Bronchial epithelial cell (primary cell): ENCODE measurements at regions not wholly inside any gene's neighbourhood (a gene's known extent, or its start where the extent isn't known, plus 50 kb on each side); places are given as distances from the start of the nearest gene placed in this dataset.
"Not testable (repeated sequence)": the region's sequence is repeated elsewhere in the genome, so short reads cannot be mapped to it uniquely, and the experiment has no call there.

Experiments used
- DNase-seq: peaks from one replicate; pipeline ENCODE4 v3.0.0-alpha.2; 2010; ENCODE audit warnings: low read depth
- FAIRE-seq: peaks from 2 replicates; lab custom pipeline; 2011; peaks lifted over from hg19 to GRCh38; lab: Jason Lieb, UNC
- H3K27me3 ChIP-seq: 2 replicates; pipeline ENCODE4 v1.5.1; 2011; ENCODE audit warnings: low read length; ENCODE audit not compliant: control insufficient read depth, insufficient read depth
- H3K36me3 ChIP-seq: 2 replicates; pipeline ENCODE4 v1.5.1; 2011; ENCODE audit warnings: low read length; ENCODE audit not compliant: control insufficient read depth, insufficient read depth
- H3K4me3 ChIP-seq: 2 replicates; pipeline ENCODE4 v1.5.1; 2011; ENCODE audit warnings: mild to moderate bottlenecking, low read depth, low read length, control low read depth
- TF ChIP-seq, protein P1 (sequence below): IDR thresholded peaks from 2 replicates; pipeline ENCODE4 v1.5.1; 2011; ENCODE audit warnings: mild to moderate bottlenecking, moderate library complexity, low read length, control low read depth, inconsistent platforms; ENCODE audit not compliant: insufficient read depth, severe bottlenecking

DNA sequence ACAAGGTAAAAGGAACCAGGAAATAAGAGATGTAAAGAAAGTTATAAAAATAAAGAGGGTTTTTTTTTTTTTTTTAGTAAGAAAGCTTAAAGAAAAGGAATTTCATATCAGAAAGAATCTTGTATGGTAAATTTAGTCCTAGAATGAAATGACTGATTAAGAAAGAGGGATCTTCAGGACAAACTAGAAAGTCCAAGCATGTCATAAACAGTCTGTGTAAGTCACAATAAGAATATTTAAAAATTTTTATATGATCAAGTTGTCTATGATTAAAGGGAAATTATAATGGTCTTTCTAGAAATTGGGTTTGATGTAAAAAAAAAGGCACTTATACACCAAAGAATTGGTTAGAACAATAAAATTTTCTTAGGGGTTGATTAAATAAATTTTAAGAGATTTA lies 289.5 kb downstream of the XPNPEP1 start:
- TF ChIP-seq, protein P1, sequence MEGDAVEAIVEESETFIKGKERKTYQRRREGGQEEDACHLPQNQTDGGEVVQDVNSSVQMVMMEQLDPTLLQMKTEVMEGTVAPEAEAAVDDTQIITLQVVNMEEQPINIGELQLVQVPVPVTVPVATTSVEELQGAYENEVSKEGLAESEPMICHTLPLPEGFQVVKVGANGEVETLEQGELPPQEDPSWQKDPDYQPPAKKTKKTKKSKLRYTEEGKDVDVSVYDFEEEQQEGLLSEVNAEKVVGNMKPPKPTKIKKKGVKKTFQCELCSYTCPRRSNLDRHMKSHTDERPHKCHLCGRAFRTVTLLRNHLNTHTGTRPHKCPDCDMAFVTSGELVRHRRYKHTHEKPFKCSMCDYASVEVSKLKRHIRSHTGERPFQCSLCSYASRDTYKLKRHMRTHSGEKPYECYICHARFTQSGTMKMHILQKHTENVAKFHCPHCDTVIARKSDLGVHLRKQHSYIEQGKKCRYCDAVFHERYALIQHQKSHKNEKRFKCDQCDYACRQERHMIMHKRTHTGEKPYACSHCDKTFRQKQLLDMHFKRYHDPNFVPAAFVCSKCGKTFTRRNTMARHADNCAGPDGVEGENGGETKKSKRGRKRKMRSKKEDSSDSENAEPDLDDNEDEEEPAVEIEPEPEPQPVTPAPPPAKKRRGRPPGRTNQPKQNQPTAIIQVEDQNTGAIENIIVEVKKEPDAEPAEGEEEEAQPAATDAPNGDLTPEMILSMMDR = no peak
- DNase-seq = no peak

DNA sequence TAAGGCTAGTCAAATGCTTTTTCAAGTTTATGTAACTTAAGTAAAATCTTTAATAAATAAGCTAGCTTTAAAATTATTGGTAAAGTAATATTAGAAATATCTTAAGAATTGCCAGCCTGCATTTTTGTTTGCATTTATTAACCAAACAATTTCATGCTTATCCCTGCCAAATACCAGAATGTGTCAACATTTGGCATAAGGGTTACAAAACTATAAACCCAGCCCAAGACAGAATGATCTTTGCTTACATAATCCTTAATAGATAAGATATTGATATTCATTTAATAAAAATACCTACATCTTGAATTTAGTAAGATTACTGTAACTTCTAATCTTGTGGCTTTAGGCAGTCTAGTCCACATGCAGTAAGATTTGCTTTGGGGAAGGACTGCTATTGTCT lies 290.3 kb downstream of the XPNPEP1 start:
- H3K36me3 ChIP-seq, H3K27me3 ChIP-seq, FAIRE-seq, H3K4me3 ChIP-seq, DNase-seq: not testable (repeated sequence)

More for the DNA sequence above, 289.5 kb downstream of the XPNPEP1 start:
- no peak for FAIRE-seq
- Histone ChIP-seq H3K4me3 (no peak overlapping the region), H3K36me3 (no peaks in the 10 kb centered on the region), H3K27me3 (no peaks in the 10 kb centered on the region)

DNA sequence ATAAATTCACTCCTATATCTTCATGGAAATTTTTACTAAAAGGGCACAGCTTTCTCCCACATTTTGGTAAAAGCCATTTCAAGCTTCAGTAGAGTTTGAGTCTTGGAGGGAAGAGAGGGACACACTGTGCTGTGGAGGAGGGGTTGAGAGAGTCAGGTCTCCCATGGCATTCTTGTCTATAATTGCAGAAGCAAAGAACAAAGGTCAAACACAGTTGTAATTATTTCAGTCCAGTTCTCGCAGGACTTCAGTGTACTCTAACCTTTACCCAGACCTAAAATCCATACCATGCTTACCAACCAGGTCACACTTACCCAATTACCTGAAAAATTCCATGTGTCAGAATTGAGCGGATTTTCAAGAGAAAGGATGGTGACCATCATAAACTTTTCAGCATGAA lies 298.4 kb downstream of the XPNPEP1 start:
- Histone ChIP-seq H3K36me3 (no peaks in the 10 kb centered on the region), H3K4me3 (no peak overlapping the region), H3K27me3 (no peaks in the 10 kb centered on the region)
- TF ChIP-seq, protein P1 = no peak
- no peak for FAIRE-seq
- no peak for DNase-seq

DNA sequence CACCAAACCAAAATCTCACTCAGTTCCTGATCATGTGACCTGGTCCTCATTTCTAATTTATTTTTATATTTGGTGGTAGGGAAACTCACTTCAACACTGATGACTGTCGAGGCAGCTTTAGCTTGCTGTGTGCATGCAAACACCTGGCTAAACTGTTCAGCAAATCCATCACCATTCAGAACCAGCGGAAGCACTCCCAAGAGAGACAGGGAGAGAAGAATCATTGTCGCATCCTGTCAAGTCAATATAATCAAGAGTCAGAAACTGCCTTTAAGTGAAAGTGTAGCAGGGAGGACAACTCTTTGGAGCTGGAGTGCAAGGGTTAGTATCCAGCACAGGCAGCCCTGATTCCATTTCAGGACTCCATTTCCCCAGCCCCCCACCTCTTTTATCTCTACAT lies 300.7 kb downstream of the XPNPEP1 start:
- no peaks in the 10 kb centered on the region for H3K36me3 ChIP-seq
- DNase-seq (no peak), FAIRE-seq (no peak)
- no peaks in the 10 kb centered on the region for H3K27me3 ChIP-seq
- no peak overlapping the region for H3K4me3 ChIP-seq
- TF ChIP-seq, protein P1 = no peak

DNA sequence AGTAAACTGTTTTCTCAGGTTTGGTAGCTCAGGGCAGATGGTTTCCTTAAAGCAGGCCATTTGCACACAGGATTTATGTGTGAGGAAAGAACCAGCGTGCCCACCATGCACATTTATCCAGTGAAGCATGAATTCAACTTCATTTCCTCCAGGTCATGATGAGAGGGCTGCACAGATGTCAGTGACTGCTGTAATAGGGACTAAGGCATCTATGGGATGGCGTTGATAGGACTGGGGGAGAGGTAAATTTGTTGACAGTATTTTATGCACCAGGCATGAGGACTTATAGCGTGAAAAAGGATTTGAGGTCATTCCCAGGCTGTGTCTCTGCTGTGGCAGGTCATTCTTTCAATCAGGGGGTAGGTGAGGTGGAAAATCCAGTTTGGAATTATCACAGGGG lies 302.9 kb downstream of the XPNPEP1 start:
- no peak for DNase-seq
- TF ChIP-seq, protein P1 = no peak
- Histone ChIP-seq H3K36me3 (no peaks in the 10 kb centered on the region), H3K4me3 (no peak overlapping the region), H3K27me3 (no peaks in the 10 kb centered on the region)
- FAIRE-seq = no peak

DNA sequence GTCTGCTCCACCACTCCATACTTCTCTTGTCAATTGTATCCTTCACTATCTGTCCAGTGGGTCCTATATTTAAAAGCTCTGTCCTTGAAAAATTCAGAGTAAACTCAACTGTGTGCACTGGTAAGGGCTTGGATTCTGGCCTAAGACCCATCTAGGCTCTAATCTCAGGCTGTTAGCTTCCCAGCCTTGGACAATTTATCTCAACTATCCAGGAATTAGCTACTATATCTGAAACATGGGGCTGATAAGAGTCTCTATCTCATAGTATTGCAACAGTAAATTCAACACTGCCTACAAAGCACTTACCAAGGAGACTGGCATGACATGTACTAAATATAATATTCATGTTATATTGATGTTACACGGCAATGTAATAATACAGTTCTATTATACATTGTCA lies 303.4 kb downstream of the XPNPEP1 start:
- TF ChIP-seq, protein P1 = no peak
- H3K4me3 ChIP-seq = no peak overlapping the region
- no peaks in the 10 kb centered on the region for H3K36me3 ChIP-seq
- H3K27me3 ChIP-seq = no peaks in the 10 kb centered on the region
- no peak for DNase-seq
- FAIRE-seq = no peak
